ENCODE measurements at regions not wholly inside any gene's neighbourhood (a gene's known extent, or its start where the extent isn't known, plus 50 kb on each side); places are given as distances from the start of the nearest gene placed in this dataset.

DNA sequence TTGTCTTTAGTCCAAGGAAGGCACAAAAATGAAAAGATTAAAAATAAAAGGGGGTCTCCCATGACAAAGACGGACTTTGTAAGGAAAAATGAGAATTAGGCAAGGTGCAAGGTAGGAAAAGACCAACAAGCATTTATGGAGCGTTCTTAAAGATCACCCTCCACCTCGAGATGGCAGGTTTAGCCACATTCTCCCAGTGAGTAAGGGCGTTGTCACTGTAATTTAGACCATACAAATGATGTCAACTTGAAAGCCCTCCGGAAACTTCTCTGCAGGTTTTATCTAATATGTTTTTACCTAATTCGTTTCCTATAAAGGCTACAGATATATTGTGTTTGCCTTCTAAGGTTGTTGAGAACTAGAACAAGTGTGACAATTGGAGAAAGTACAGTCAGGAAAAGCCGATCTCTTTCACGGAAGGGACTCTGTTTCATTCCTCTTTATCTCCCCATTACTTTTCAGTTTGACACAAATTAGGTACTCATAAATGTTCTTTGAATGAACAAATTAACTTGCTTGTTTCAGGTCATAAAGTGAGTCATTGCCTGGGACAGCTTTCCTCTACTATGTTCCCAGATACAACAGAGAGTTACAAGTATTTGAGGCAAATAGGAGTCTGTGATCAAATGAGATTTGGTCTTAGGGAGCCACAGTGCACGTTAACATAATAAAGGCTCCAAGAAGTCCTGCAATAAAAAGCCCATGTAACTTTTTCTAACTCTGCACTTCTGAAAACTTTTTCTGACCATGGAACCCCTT is 102.6 kb upstream of the HABP2 start:
- DNase-seq (ENCODE audit: low read depth in 2 of 2): no peak
- TF ChIP-seq CTCF (IDR thresholded peaks at IDR 0.05; ENCODE audit: low read depth, low read length): no peak
- no peak overlapping the region for H3K4me3 ChIP-seq (replicated peaks in 1 of 2; ENCODE audit: low read depth in 2 of 2, low read length in 2 of 2)

GRCh38 chr10:113450906-113451305 is 101.9 kb upstream of the HABP2 start:
- H3K4me3 ChIP-seq (replicated peaks in 1 of 2; ENCODE audit: low read depth in 2 of 2, low read length in 2 of 2): no peak overlapping the region
- TF ChIP-seq CTCF (IDR thresholded peaks at IDR 0.05; ENCODE audit: low read depth, low read length): no peak
- DNase-seq (ENCODE audit: low read depth in 2 of 2): no peak

- no peak for TF ChIP-seq CTCF (IDR thresholded peaks at IDR 0.05; ENCODE audit: low read depth, low read length)
- H3K4me3 ChIP-seq (replicated peaks in 1 of 2; ENCODE audit: low read depth in 2 of 2, low read length in 2 of 2): no peak overlapping the region
- no peak for DNase-seq (ENCODE audit: low read depth in 2 of 2)
Measured at GRCh38 chr10:113452146-113452845, 100.6 kb upstream of the HABP2 start.

DNA sequence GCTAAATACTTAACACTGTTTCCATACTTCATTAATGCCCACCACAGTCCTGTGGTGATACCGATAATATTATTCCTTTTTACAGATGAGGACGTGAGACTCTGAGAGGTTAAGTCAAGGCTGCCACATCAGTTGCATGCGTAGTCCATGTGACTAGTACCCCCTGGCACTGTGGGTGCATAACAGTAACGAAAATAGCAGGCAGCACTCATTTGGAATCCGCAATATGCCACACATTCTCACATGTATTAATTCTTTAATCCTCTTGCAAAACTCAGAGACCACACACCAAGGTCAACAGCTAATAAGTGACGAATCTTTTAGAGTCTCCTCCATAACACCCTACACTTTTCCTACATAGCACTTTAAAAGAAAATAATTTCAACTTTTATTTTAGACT is 99.5 kb upstream of the HABP2 start:
- DNase-seq (ENCODE audit: low read depth in 2 of 2): no peak

GRCh38 chr10:113454341-113455061 is 98.4 kb upstream of the HABP2 start:
- no peak overlapping the region for H3K4me3 ChIP-seq (replicated peaks in 1 of 2; ENCODE audit: low read depth in 2 of 2, low read length in 2 of 2)
- peak; percentile 72 for TF ChIP-seq CTCF (IDR thresholded peaks at IDR 0.05; ENCODE audit: low read depth, low read length)

More for the DNA sequence above, 99.5 kb upstream of the HABP2 start:
- TF ChIP-seq CTCF (IDR thresholded peaks at IDR 0.05; ENCODE audit: low read depth, low read length): no peak
- no peak overlapping the region for H3K4me3 ChIP-seq (replicated peaks in 1 of 2; ENCODE audit: low read depth in 2 of 2, low read length in 2 of 2)

DNA sequence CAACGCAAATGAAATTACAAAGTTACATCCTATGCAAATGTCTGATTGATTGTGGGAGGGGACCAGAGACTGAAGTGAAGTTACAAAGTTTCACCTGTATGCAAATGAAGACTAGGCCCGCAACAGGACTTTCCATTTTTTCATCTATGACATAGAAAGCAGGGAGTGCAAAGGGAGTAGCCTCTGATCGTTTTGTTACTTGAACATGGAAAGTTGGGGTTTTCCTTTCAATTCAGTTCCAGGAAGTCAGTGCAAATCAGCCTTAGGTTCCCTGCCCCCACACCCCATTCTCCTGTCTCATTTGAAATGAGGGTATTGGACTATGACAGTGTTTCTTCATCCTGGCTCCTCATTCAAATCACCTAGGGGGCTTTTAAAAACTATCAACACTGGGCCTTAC is 96.9 kb upstream of the HABP2 start:
- TF ChIP-seq CTCF (IDR thresholded peaks at IDR 0.05; ENCODE audit: low read depth, low read length): no peak
- no peak for DNase-seq (ENCODE audit: low read depth in 2 of 2)
- no peak overlapping the region for H3K4me3 ChIP-seq (replicated peaks in 1 of 2; ENCODE audit: low read depth in 2 of 2, low read length in 2 of 2)

More at GRCh38 chr10:113454341-113455061, 98.4 kb upstream of the HABP2 start:
- peak; percentile 40 to 41 for DNase-seq (ENCODE audit: low read depth in 2 of 2)

Data from cardiac fibroblast (primary cell).